PFSK-1 (cell line): ENCODE measurements at regions not wholly inside any gene's neighbourhood (a gene's known extent, or its start where the extent isn't known, plus 50 kb on each side); places are given as distances from the start of the nearest gene placed in this dataset.

ENCODE experiments used
- FOXP2 ChIP-seq: optimal IDR thresholded peaks from 2 replicates; pipeline ENCODE3; 2011; ENCODE audit warnings: borderline replicate concordance, control low read depth, inconsistent platforms; ENCODE audit not compliant: insufficient read depth; ENCODE audit errors: extremely low read length, extremely low read depth
- POLR2AphosphoS5 ChIP-seq: IDR thresholded peaks from 2 replicates; pipeline ENCODE4 v1.6.1; 2012; ENCODE audit warnings: low read depth, mild to moderate bottlenecking, control low read depth, low read length, moderate library complexity
- REST ChIP-seq, 2 experiments: IDR thresholded peaks; 2 replicates each; pipeline versions ENCODE4 v1.6.1 to v1.8.0; 2011 to 2012; ENCODE audit warnings: low read depth in 2 of 2, low read length in 2 of 2, control low read depth in 1 of 2, inconsistent platforms in 1 of 2, mild to moderate bottlenecking in 1 of 2, moderate library complexity in 1 of 2; ENCODE audit not compliant: insufficient read depth in 1 of 2
- SIN3A ChIP-seq: IDR thresholded peaks from 2 replicates; pipeline ENCODE4 v1.6.1; 2012; ENCODE audit warnings: mild to moderate bottlenecking, low read length, moderate library complexity, borderline replicate concordance; ENCODE audit not compliant: insufficient read depth
- TAF1 ChIP-seq: IDR thresholded peaks from 2 replicates; pipeline ENCODE4 v1.6.1; 2012; ENCODE audit warnings: low read length, control low read depth, borderline replicate concordance; ENCODE audit not compliant: insufficient read depth

GRCh38 chr10:108633046-108633445 lies 1290.3 kb downstream of the XPNPEP1 start:
- no peak for TF ChIP-seq POLR2AphosphoS5
- TF ChIP-seq FOXP2 = no peak
- TF ChIP-seq SIN3A = no peak
- TF ChIP-seq TAF1 = no peak
- TF ChIP-seq REST (IDR thresholded peaks at IDR 0.05; ENCODE audit: insufficient read depth in 1 of 2, low read depth in 2 of 2, low read length in 2 of 2) = no peak

GRCh38 chr10:108632144-108632543 lies 1291.2 kb downstream of the XPNPEP1 start:
- TF ChIP-seq FOXP2 (no peak), REST (IDR thresholded peaks at IDR 0.05; ENCODE audit: insufficient read depth in 1 of 2, low read depth in 2 of 2, low read length in 2 of 2) (no peak), SIN3A (no peak), TAF1 (no peak), POLR2AphosphoS5 (no peak)

GRCh38 chr10:108631332-108631731 lies 1292.0 kb downstream of the XPNPEP1 start:
- no peak for TF ChIP-seq REST (IDR thresholded peaks at IDR 0.05; ENCODE audit: insufficient read depth in 1 of 2, low read depth in 2 of 2, low read length in 2 of 2)
- TF ChIP-seq POLR2AphosphoS5 = no peak
- no peak for TF ChIP-seq SIN3A
- no peak for TF ChIP-seq FOXP2
- no peak for TF ChIP-seq TAF1

GRCh38 chr10:108629834-108630233 lies 1293.5 kb downstream of the XPNPEP1 start:
- TF ChIP-seq REST (IDR thresholded peaks at IDR 0.05; ENCODE audit: insufficient read depth in 1 of 2, low read depth in 2 of 2, low read length in 2 of 2) (no peak), POLR2AphosphoS5 (no peak), SIN3A (no peak), TAF1 (no peak), FOXP2 (no peak)

GRCh38 chr10:108624052-108624451 lies 1299.3 kb downstream of the XPNPEP1 start:
- TF ChIP-seq POLR2AphosphoS5 = no peak
- no peak for TF ChIP-seq SIN3A
- TF ChIP-seq FOXP2 = no peak
